H1 (cell line): ENCODE measurements at regions not wholly inside any gene's neighbourhood (a gene's known extent, or its start where the extent isn't known, plus 50 kb on each side); places are given as distances from the start of the nearest gene placed in this dataset.

ENCODE experiments used
- SRF ChIP-seq: IDR thresholded peaks from 2 replicates; pipeline ENCODE4 v1.6.1; 2011; ENCODE audit warnings: mild to moderate bottlenecking, low read depth, low read length, moderate library complexity

- no peak for TF ChIP-seq SRF
These were observed 55.8 kb upstream of the TMC1 start (continued) for GRCh38 chr9:72465593-72465984.
